NB4 (cell line): ENCODE measurements at regions not wholly inside any gene's neighbourhood (a gene's known extent, or its start where the extent isn't known, plus 50 kb on each side); places are given as distances from the start of the nearest gene placed in this dataset.

Experiments
- POLR2A ChIP-seq: IDR thresholded peaks from 2 replicates; pipeline ENCODE4 v1.6.1; 2011; ENCODE audit warnings: mild to moderate bottlenecking; ENCODE audit not compliant: insufficient read length; ENCODE audit errors: extremely low read depth
- TF ChIP-seq, protein P1 (sequence below): IDR thresholded peaks from one replicate; pipeline ENCODE4 v1.5.1; 2012; ENCODE audit warnings: low read depth, low read length

DNA sequence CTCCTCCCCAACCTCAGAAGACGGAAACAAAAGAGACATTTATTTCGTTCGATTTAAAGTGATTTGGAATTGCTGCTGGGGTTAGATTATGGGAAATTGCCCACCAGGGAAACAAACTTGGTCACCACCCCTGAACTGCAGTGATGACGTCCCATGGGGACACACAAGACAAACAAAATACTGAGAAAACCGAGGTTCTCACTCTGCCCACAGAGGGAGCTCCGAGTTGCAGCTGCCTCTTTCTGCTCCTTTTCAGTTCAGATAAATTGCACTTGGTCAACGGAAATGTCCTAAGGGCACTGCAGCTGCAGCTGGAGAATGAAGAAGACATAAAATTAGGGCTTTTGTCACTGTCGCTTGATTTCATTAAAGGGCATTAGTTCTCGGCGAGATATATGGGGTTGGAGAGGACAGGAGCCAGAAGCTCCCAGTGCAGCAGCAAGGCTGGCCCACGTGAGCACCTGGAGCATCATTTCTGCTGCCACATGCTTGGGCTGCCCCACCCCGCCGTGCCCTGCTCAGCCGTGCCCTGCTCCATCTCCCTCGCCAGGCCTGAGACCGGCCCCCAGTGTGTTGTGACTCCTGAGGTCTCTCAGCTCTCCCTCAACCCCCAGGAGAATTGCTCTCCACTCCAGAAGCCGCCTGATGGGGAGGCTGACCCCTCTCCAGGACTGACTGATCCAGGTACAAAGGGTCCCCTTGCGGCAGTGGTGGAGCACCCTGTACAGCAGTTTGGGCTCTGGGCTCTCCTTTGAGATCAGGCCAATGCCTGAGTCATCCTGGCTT is 231.7 kb upstream of the AJAP1 start:
- TF ChIP-seq, protein P1, sequence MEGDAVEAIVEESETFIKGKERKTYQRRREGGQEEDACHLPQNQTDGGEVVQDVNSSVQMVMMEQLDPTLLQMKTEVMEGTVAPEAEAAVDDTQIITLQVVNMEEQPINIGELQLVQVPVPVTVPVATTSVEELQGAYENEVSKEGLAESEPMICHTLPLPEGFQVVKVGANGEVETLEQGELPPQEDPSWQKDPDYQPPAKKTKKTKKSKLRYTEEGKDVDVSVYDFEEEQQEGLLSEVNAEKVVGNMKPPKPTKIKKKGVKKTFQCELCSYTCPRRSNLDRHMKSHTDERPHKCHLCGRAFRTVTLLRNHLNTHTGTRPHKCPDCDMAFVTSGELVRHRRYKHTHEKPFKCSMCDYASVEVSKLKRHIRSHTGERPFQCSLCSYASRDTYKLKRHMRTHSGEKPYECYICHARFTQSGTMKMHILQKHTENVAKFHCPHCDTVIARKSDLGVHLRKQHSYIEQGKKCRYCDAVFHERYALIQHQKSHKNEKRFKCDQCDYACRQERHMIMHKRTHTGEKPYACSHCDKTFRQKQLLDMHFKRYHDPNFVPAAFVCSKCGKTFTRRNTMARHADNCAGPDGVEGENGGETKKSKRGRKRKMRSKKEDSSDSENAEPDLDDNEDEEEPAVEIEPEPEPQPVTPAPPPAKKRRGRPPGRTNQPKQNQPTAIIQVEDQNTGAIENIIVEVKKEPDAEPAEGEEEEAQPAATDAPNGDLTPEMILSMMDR, result no peak
- TF ChIP-seq POLR2A, result no peak
